Trophoblast cell (in vitro differentiated cells and primary cell): ENCODE measurements at regions not wholly inside any gene's neighbourhood (a gene's known extent, or its start where the extent isn't known, plus 50 kb on each side); places are given as distances from the start of the nearest gene placed in this dataset.

Experiments
- DNase-seq, 2 donors: peaks; one replicate each; pipeline ENCODE4 v3.0.0-alpha.2; 2016
- H2AFZ ChIP-seq: 2 replicates; pipeline ENCODE4 v1.6.1; 2013; ENCODE audit warnings: low read length, moderate library complexity, mild to moderate bottlenecking; ENCODE audit not compliant: insufficient read depth, poor library complexity
- H2AK5ac ChIP-seq: 2 replicates; pipeline ENCODE4 v1.6.1; 2013; ENCODE audit warnings: mild to moderate bottlenecking, low read length
- H2BK120ac ChIP-seq: 2 replicates; pipeline ENCODE4 v1.6.1; 2013; ENCODE audit warnings: low read length, mild to moderate bottlenecking, moderate library complexity; ENCODE audit not compliant: insufficient read depth, poor library complexity
- H2BK12ac ChIP-seq: 2 replicates; pipeline ENCODE4 v1.6.1; 2013; ENCODE audit warnings: mild to moderate bottlenecking, low read length, moderate library complexity
- H2BK5ac ChIP-seq: 2 replicates; pipeline ENCODE4 v1.6.1; 2013; ENCODE audit warnings: low read length, low read depth, moderate library complexity, mild to moderate bottlenecking; ENCODE audit not compliant: poor library complexity
- H3K14ac ChIP-seq: 2 replicates; pipeline ENCODE4 v1.6.1; 2013; ENCODE audit warnings: mild to moderate bottlenecking, low read length
- H3K18ac ChIP-seq: 2 replicates; pipeline ENCODE4 v1.6.1; 2013; ENCODE audit warnings: mild to moderate bottlenecking, low read length
- H3K23ac ChIP-seq: 2 replicates; pipeline ENCODE4 v1.6.1; 2013; ENCODE audit warnings: low read length
- H3K27ac ChIP-seq: 2 replicates; pipeline ENCODE4 v1.5.1; 2013; ENCODE audit warnings: low read depth, mild to moderate bottlenecking, inconsistent platforms, low read length, moderate library complexity
- H3K27me3 ChIP-seq: 2 replicates; pipeline ENCODE4 v1.6.1; 2013; ENCODE audit warnings: inconsistent platforms, mild to moderate bottlenecking, low read length, moderate library complexity; ENCODE audit not compliant: insufficient read depth
- H3K36me3 ChIP-seq, 2 experiments: 1 replicate in 1 of 2; 2 replicates in 1 of 2; pipeline ENCODE4 v1.6.1; 2013; ENCODE audit warnings: low read length in 2 of 2, mild to moderate bottlenecking in 2 of 2, moderate library complexity in 1 of 2; ENCODE audit not compliant: insufficient read depth in 2 of 2, control insufficient read depth in 1 of 2
- H3K4ac ChIP-seq: 2 replicates; pipeline ENCODE4 v1.6.1; 2013; ENCODE audit warnings: low read depth, mild to moderate bottlenecking, low read length, moderate library complexity
- H3K4me1 ChIP-seq, 2 experiments: 1 replicate in 1 of 2; 2 replicates in 1 of 2; pipeline ENCODE4 v1.6.1; 2013; ENCODE audit warnings: low read length in 2 of 2, mild to moderate bottlenecking in 2 of 2, moderate library complexity in 1 of 2; ENCODE audit not compliant: insufficient read depth in 2 of 2, control insufficient read depth in 1 of 2
- H3K4me2 ChIP-seq: 2 replicates; pipeline ENCODE4 v1.6.1; 2013; ENCODE audit warnings: inconsistent platforms, mild to moderate bottlenecking, low read length, moderate library complexity
- H3K4me3 ChIP-seq: 2 replicates; pipeline ENCODE4 v1.5.1; 2013; ENCODE audit warnings: mild to moderate bottlenecking, low read depth, low read length, inconsistent platforms
- H3K79me1 ChIP-seq: one replicate; pipeline ENCODE4 v1.6.1; 2013; ENCODE audit warnings: low read length
- H3K79me2 ChIP-seq: 2 replicates; pipeline ENCODE4 v1.6.1; 2013; ENCODE audit warnings: low read length, mild to moderate bottlenecking; ENCODE audit not compliant: control insufficient read depth, insufficient read depth, poor library complexity
- H3K9ac ChIP-seq: 2 replicates; pipeline ENCODE4 v1.6.1; 2013; ENCODE audit warnings: mild to moderate bottlenecking, low read length
- H3K9me3 ChIP-seq: 2 replicates; pipeline ENCODE4 v1.6.1; 2013; ENCODE audit warnings: low read depth, mild to moderate bottlenecking, control low read depth, inconsistent platforms, low read length; ENCODE audit not compliant: insufficient read depth
- H4K12ac ChIP-seq: 2 replicates; pipeline ENCODE4 v1.6.1; 2013; ENCODE audit warnings: low read depth, mild to moderate bottlenecking, low read length, moderate library complexity
- H4K8ac ChIP-seq: 2 replicates; pipeline ENCODE4 v1.6.1; 2013; ENCODE audit warnings: low read depth, mild to moderate bottlenecking, low read length, moderate library complexity
- H4K91ac ChIP-seq: one replicate; pipeline ENCODE4 v1.6.1; 2013; ENCODE audit warnings: low read depth, mild to moderate bottlenecking, low read length, moderate library complexity
- WGBS: extraction: QIAGEN DNeasy Blood & Tissue Kit; methylation state at CpG from one replicate; pipeline ENCODE4 v1.1.7; 2013; ENCODE audit warnings: missing lambda C conversion rate; ENCODE audit not compliant: insufficient read length, insufficient coverage; ENCODE audit errors: extremely low coverage; 5-methylcytosine and 5-hydroxymethylcytosine counted together

- Histone ChIP-seq H3K4ac (no peak overlapping the region), H3K27me3 (no peaks in the 10 kb centered on the region), H2AFZ (peak overlapping the region; percentile 44), H3K14ac (no peak overlapping the region), H2BK120ac (no peak overlapping the region), H3K9me3 (no peaks in the 10 kb centered on the region), H4K91ac (no peak overlapping the region), H2BK5ac (no peak overlapping the region), H3K23ac (no peak overlapping the region), H3K79me2 (no peaks in the 10 kb centered on the region), H4K8ac (peak overlapping the region; percentile 64), H3K18ac (no peak overlapping the region), H3K79me1 (no peaks in the 10 kb centered on the region), H3K27ac (no peak overlapping the region), H3K4me1 (peaks cover 11 to 15% of the 10 kb centered on the region in 2 experiments), H3K9ac (no peak overlapping the region), H3K4me2 (peak overlapping the region; percentile 65), H2BK12ac (peak overlapping the region; percentile 9), H3K36me3 (no peaks in the 10 kb centered on the region), H4K12ac (peak overlapping the region; percentile 25), H2AK5ac (no peak overlapping the region), H3K4me3 (peak overlapping the region; percentile 32)
- DNase-seq, result no peak
- no CpG with 5 or more reads among the region's 31 CpGs for whole genome bisulfite sequencing
Observed at GRCh38 chr15:99486371-99487336, 79.1 kb upstream of the MEF2A start.

- Histone ChIP-seq H2BK12ac (no peak overlapping the region), H3K36me3 (no peaks in the 10 kb centered on the region), H4K91ac (no peak overlapping the region), H3K4me2 (no peak overlapping the region), H2AFZ (no peak overlapping the region), H2BK5ac (no peak overlapping the region), H3K9ac (no peak overlapping the region), H3K23ac (no peak overlapping the region), H3K18ac (no peak overlapping the region), H3K4me1 (peaks cover 11 to 15% of the 10 kb centered on the region in 2 experiments), H3K79me1 (no peaks in the 10 kb centered on the region), H3K9me3 (peaks cover 2% of the 10 kb centered on the region), H4K8ac (no peak overlapping the region), H3K79me2 (no peaks in the 10 kb centered on the region), H3K27ac (no peak overlapping the region), H4K12ac (no peak overlapping the region), H3K4me3 (no peak overlapping the region), H2AK5ac (no peak overlapping the region), H2BK120ac (no peak overlapping the region), H3K14ac (no peak overlapping the region), H3K27me3 (no peaks in the 10 kb centered on the region), H3K4ac (no peak overlapping the region)
- no CpG with 5 or more reads among the region's 5 CpGs for WGBS
- DNase-seq, result no peak
Observed at GRCh38 chr15:99487337-99487730, 78.5 kb upstream of the MEF2A start.

- no CpG with 5 or more reads among the region's 6 CpGs for WGBS
- Histone ChIP-seq H3K9me3 (peaks cover 6% of the 10 kb centered on the region), H3K27me3 (no peaks in the 10 kb centered on the region), H2BK12ac (no peak overlapping the region), H4K8ac (no peak overlapping the region), H2AK5ac (no peak overlapping the region), H3K79me1 (no peaks in the 10 kb centered on the region), H3K23ac (no peak overlapping the region), H3K4me2 (no peak overlapping the region), H3K4me1 (peaks cover 0 to 2% of the 10 kb centered on the region in 2 experiments), H4K12ac (no peak overlapping the region), H4K91ac (no peak overlapping the region), H3K4me3 (no peak overlapping the region), H2BK120ac (no peak overlapping the region), H3K79me2 (no peaks in the 10 kb centered on the region), H3K18ac (no peak overlapping the region), H3K36me3 (no peaks in the 10 kb centered on the region), H3K27ac (no peak overlapping the region), H3K4ac (no peak overlapping the region), H2BK5ac (no peak overlapping the region), H3K14ac (no peak overlapping the region), H2AFZ (no peak overlapping the region), H3K9ac (no peak overlapping the region)
- DNase-seq, result no peak
Observed at GRCh38 chr15:99492275-99492674, 73.5 kb upstream of the MEF2A start.

- Histone ChIP-seq H3K79me1 (no peaks in the 10 kb centered on the region), H3K9ac (no peak overlapping the region)
- WGBS, result no CpG with 5 or more reads among the region's 10 CpGs
Observed at GRCh38 chr15:99492716-99493115, 73.1 kb upstream of the MEF2A start.

More at GRCh38 chr15:99492716-99493115, 73.1 kb upstream of the MEF2A start:
- Histone ChIP-seq H2AFZ (no peak overlapping the region), H2BK5ac (no peak overlapping the region), H3K23ac (no peak overlapping the region), H3K79me2 (no peaks in the 10 kb centered on the region), H3K4me3 (no peak overlapping the region), H3K27me3 (no peaks in the 10 kb centered on the region), H4K12ac (no peak overlapping the region), H3K4me1 (no peaks in the 10 kb centered on the region), H2AK5ac (no peak overlapping the region), H3K18ac (no peak overlapping the region), H3K27ac (no peak overlapping the region), H4K8ac (no peak overlapping the region), H4K91ac (no peak overlapping the region), H3K36me3 (no peaks in the 10 kb centered on the region), H3K9me3 (peaks cover 6% of the 10 kb centered on the region), H3K14ac (no peak overlapping the region), H2BK12ac (no peak overlapping the region), H2BK120ac (no peak overlapping the region), H3K4me2 (no peak overlapping the region), H3K4ac (no peak overlapping the region)
- DNase-seq, result no peak
